Endothelial cell (in vitro differentiated cells): ENCODE measurements at regions not wholly inside any gene's neighbourhood (a gene's known extent, or its start where the extent isn't known, plus 50 kb on each side); places are given as distances from the start of the nearest gene placed in this dataset.
"Not testable (repeated sequence)": the region's sequence is repeated elsewhere in the genome, so short reads cannot be mapped to it uniquely, and the experiment has no call there.

Source experiments
- DNase-seq: peaks from one replicate; pipeline ENCODE4 v3.0.0; 2021; ENCODE audit warnings: low spot score
- H3K27ac Mint-ChIP-seq: one replicate; pipeline ENCODE4 v1.8.0; 2021; ENCODE audit warnings: mixed read lengths, inconsistent platforms; ENCODE audit not compliant: unreplicated experiment
- H3K27me3 Mint-ChIP-seq: one replicate; pipeline ENCODE4 v1.8.0; 2021; ENCODE audit warnings: mild to moderate bottlenecking, moderate library complexity, mixed read lengths, inconsistent platforms; ENCODE audit not compliant: unreplicated experiment
- H3K36me3 Mint-ChIP-seq: one replicate; pipeline ENCODE4 v1.8.0; 2021; ENCODE audit warnings: mild to moderate bottlenecking, low read depth, mixed read lengths, inconsistent platforms; ENCODE audit not compliant: unreplicated experiment
- H3K4me1 Mint-ChIP-seq: one replicate; pipeline ENCODE4 v1.8.0; 2021; ENCODE audit warnings: mild to moderate bottlenecking, mixed read lengths, inconsistent platforms; ENCODE audit not compliant: unreplicated experiment
- H3K4me3 Mint-ChIP-seq: one replicate; pipeline ENCODE4 v1.8.0; 2021; ENCODE audit warnings: mild to moderate bottlenecking, mixed read lengths, inconsistent platforms; ENCODE audit not compliant: unreplicated experiment
- H3K9me3 Mint-ChIP-seq: one replicate; pipeline ENCODE4 v1.8.0; 2021; ENCODE audit warnings: mixed read lengths, inconsistent platforms; ENCODE audit not compliant: unreplicated experiment
- CTCF ChIP-seq: fragments of 200-600 bp; sonication (generic); IDR thresholded peaks from one replicate; pipeline ENCODE4 v1.5.0; 2021; ENCODE audit warnings: antibody characterized with exemption; ENCODE audit not compliant: unreplicated experiment

- DNase-seq = no peak
- Mint-ChIP-seq H3K27me3 (peaks cover 2% of the 10 kb centered on the region), H3K4me3 (no peak overlapping the region), H3K9me3 (no peaks in the 10 kb centered on the region), H3K36me3 (no peaks in the 10 kb centered on the region), H3K4me1 (peaks cover 32% of the 10 kb centered on the region), H3K27ac (no peak overlapping the region)
- TF ChIP-seq CTCF = no peak
Measured at GRCh38 chr7:29642494-29643155, 79.0 kb downstream of the PRR15 start.

- not testable (repeated sequence) for H3K36me3 Mint-ChIP-seq, H3K9me3 Mint-ChIP-seq, H3K4me3 Mint-ChIP-seq, H3K27me3 Mint-ChIP-seq, H3K27ac Mint-ChIP-seq, DNase-seq
- H3K4me1 Mint-ChIP-seq = peaks cover 15% of the 10 kb centered on the region
Measured at GRCh38 chr7:29646116-29646515, 82.5 kb downstream of the PRR15 start.

- peaks cover 4% of the 10 kb centered on the region for H3K36me3 Mint-ChIP-seq
- TF ChIP-seq CTCF = no peak
- H3K27me3 Mint-ChIP-seq = peaks cover 2% of the 10 kb centered on the region
- H3K9me3 Mint-ChIP-seq = no peaks in the 10 kb centered on the region
- no peak overlapping the region for H3K27ac Mint-ChIP-seq
- H3K4me3 Mint-ChIP-seq = no peak overlapping the region
- no peak for DNase-seq
- H3K4me1 Mint-ChIP-seq = peaks cover 7% of the 10 kb centered on the region
Measured at GRCh38 chr7:29647020-29647654, 83.5 kb downstream of the PRR15 start.

GRCh38 chr7:29647691-29648210 lies 84.1 kb downstream of the PRR15 start:
- not testable (repeated sequence) for H3K9me3 Mint-ChIP-seq, H3K4me1 Mint-ChIP-seq, DNase-seq, H3K27ac Mint-ChIP-seq, H3K36me3 Mint-ChIP-seq, H3K4me3 Mint-ChIP-seq, H3K27me3 Mint-ChIP-seq

GRCh38 chr7:29649028-29649716 lies 85.5 kb downstream of the PRR15 start:
- Mint-ChIP-seq H3K27ac (no peak overlapping the region), H3K36me3 (peaks cover 4% of the 10 kb centered on the region), H3K27me3 (no peaks in the 10 kb centered on the region), H3K4me1 (peaks cover 7% of the 10 kb centered on the region), H3K9me3 (no peaks in the 10 kb centered on the region), H3K4me3 (no peak overlapping the region)
- TF ChIP-seq CTCF = no peak
- no peak for DNase-seq
